ENCODE measurements at regions not wholly inside any gene's neighbourhood (a gene's known extent, or its start where the extent isn't known, plus 50 kb on each side); places are given as distances from the start of the nearest gene placed in this dataset.

DNA sequence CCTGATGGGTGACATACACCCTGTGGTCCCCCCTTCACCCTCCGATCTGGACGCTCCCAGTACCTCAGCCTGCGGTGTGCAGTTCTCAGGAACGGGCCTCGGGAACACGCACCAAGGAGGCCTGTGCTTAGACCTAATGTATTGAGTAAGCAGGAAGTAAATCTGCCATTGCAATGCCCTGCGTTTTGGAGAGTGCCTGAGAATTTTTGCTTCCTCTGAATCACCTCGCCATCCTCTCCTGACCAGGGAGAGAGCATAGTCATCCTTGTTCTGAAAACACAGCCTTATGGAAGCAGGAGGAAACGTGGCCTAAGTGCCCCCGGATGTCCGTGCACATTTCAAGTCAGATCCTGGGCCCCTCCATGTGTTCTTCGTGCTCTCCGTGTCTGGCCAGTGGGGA lies 272.2 kb downstream of the NDUFA10 start:
- H3K9me3 ChIP-seq (ENCODE audit: low read length): no peaks in the 10 kb centered on the region
- no peaks in the 10 kb centered on the region for H3K36me3 ChIP-seq (ENCODE audit: insufficient read depth, low read length)
- no peak overlapping the region for H2AFZ ChIP-seq (ENCODE audit: low read length)
- no peaks in the 10 kb centered on the region for H3K27me3 ChIP-seq (ENCODE audit: insufficient read depth, low read length)
- no peak overlapping the region for H3K4me3 ChIP-seq (ENCODE audit: low read depth, low read length, poor library complexity, severe bottlenecking)
- no peak overlapping the region for H3K9ac ChIP-seq (ENCODE audit: low read length)
- H3K9me2 ChIP-seq (ENCODE audit: low read depth, low read length): no peaks in the 10 kb centered on the region
- no peak overlapping the region for H3K4me2 ChIP-seq (ENCODE audit: low read length)
- no peaks in the 10 kb centered on the region for H4K20me1 ChIP-seq (ENCODE audit: insufficient read depth, low read length)
- H3K27ac ChIP-seq (ENCODE audit: low read depth, low read length, poor library complexity, severe bottlenecking): no peak overlapping the region
- H3F3A ChIP-seq (ENCODE audit: insufficient read depth, low read length): no peaks in the 10 kb centered on the region
- H3K4me1 ChIP-seq (ENCODE audit: insufficient read depth, low read length, severe bottlenecking): no peaks in the 10 kb centered on the region
- TF ChIP-seq EZH2 (IDR thresholded peaks at IDR 0.05; ENCODE audit: borderline replicate concordance, low read length): no peak
- TF ChIP-seq, protein P1, sequence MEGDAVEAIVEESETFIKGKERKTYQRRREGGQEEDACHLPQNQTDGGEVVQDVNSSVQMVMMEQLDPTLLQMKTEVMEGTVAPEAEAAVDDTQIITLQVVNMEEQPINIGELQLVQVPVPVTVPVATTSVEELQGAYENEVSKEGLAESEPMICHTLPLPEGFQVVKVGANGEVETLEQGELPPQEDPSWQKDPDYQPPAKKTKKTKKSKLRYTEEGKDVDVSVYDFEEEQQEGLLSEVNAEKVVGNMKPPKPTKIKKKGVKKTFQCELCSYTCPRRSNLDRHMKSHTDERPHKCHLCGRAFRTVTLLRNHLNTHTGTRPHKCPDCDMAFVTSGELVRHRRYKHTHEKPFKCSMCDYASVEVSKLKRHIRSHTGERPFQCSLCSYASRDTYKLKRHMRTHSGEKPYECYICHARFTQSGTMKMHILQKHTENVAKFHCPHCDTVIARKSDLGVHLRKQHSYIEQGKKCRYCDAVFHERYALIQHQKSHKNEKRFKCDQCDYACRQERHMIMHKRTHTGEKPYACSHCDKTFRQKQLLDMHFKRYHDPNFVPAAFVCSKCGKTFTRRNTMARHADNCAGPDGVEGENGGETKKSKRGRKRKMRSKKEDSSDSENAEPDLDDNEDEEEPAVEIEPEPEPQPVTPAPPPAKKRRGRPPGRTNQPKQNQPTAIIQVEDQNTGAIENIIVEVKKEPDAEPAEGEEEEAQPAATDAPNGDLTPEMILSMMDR (IDR thresholded peaks at IDR 0.05; ENCODE audit: low read length): no peak
- no peaks in the 10 kb centered on the region for H3K79me2 ChIP-seq (ENCODE audit: insufficient read depth, low read length)

DNA sequence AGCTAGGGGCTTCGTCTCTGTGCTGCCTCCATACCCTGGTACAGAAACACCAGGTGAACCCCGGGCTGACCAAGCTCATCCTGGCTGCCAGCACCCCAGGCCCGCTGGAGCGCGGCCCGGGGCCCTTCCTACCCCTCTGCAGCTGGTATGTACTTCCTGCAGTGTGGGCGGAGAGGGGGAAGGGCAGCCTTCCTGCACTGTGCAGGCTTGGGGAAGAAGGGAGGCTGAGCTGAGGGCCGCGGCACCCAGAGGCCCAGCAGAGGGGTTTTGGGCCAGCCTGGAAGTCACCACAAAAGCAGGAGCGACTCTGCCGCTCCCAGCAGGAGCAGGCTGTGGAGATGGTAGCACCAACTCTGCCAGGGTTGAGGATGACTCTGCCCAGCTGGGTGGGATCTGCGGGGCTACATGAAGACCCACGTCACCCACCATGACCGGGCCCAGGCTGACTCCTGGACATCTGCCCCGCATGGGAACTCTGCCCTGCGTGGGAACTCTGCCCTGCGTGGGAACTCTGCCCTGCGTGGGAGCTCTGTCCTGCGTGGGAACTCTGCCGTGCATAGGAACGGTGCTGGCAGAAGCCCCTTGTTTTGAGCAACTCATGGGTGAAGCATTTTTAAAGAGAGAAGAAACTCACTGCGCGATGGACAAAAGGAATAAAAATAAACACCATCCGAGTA lies 273.3 kb downstream of the NDUFA10 start:
- no peaks in the 10 kb centered on the region for H3K27me3 ChIP-seq (ENCODE audit: insufficient read depth, low read length)
- no peaks in the 10 kb centered on the region for H3K9me3 ChIP-seq (ENCODE audit: low read length)
- H3F3A ChIP-seq (ENCODE audit: insufficient read depth, low read length): no peaks in the 10 kb centered on the region
- no peak overlapping the region for H3K9ac ChIP-seq (ENCODE audit: low read length)
- H3K27ac ChIP-seq (ENCODE audit: low read depth, low read length, poor library complexity, severe bottlenecking): no peak overlapping the region
- H3K4me1 ChIP-seq (ENCODE audit: insufficient read depth, low read length, severe bottlenecking): no peaks in the 10 kb centered on the region
- no peaks in the 10 kb centered on the region for H3K9me2 ChIP-seq (ENCODE audit: low read depth, low read length)
- no peaks in the 10 kb centered on the region for H4K20me1 ChIP-seq (ENCODE audit: insufficient read depth, low read length)
- no peak overlapping the region for H2AFZ ChIP-seq (ENCODE audit: low read length)
- H3K79me2 ChIP-seq (ENCODE audit: insufficient read depth, low read length): no peaks in the 10 kb centered on the region
- H3K4me2 ChIP-seq (ENCODE audit: low read length): no peak overlapping the region
- H3K36me3 ChIP-seq (ENCODE audit: insufficient read depth, low read length): no peaks in the 10 kb centered on the region
- TF ChIP-seq, protein P1 (IDR thresholded peaks at IDR 0.05; ENCODE audit: low read length): no peak
- TF ChIP-seq EZH2 (IDR thresholded peaks at IDR 0.05; ENCODE audit: borderline replicate concordance, low read length): no peak
- H3K4me3 ChIP-seq (ENCODE audit: low read depth, low read length, poor library complexity, severe bottlenecking): no peak overlapping the region

DNA sequence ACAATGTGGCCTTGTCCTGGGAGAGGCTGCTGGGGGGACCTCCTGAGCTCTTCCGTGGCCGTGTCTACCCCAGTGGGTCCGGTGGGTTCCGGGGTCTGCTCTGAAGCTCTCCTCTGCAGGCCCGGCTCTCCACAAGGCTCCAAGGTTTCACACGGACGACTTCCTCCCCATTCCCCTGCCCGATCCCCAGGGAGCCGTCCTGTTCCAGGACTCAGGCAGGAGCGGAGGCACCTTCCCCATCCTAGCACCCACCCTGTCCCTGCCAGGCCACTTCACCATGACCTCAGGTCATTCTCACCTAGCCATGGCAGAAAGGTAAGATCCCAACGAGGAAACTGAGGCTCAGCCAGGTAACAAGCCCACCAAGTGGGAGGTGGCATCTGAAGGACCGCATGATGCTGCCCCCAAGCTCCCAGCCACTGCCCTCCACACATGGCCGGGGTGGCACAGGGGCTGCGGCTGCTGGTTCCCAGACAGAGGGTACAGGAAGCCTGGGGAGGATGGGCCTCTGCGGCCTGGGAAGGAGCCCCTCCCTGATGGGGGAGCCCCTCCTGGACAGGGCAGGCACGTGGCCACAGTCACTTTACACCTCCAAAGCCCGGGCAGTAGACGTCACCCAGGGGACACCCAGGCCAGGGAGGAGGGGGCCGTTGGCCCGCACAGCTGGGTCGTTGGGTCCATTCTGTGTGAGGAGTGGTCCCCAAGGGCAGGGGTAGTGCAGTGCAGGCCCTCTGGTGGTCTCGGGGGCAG lies 274.0 kb downstream of the NDUFA10 start:
- Histone ChIP-seq H3K4me1 (ENCODE audit: insufficient read depth, low read length, severe bottlenecking) (no peaks in the 10 kb centered on the region), H3K27me3 (ENCODE audit: insufficient read depth, low read length) (no peaks in the 10 kb centered on the region), H3K4me2 (ENCODE audit: low read length) (no peak overlapping the region), H3K27ac (ENCODE audit: low read depth, low read length, poor library complexity, severe bottlenecking) (no peak overlapping the region), H3F3A (ENCODE audit: insufficient read depth, low read length) (no peaks in the 10 kb centered on the region), H3K9ac (ENCODE audit: low read length) (no peak overlapping the region), H3K4me3 (ENCODE audit: low read depth, low read length, poor library complexity, severe bottlenecking) (no peak overlapping the region), H2AFZ (ENCODE audit: low read length) (no peak overlapping the region), H3K9me3 (ENCODE audit: low read length) (no peaks in the 10 kb centered on the region), H3K9me2 (ENCODE audit: low read depth, low read length) (no peaks in the 10 kb centered on the region), H4K20me1 (ENCODE audit: insufficient read depth, low read length) (no peaks in the 10 kb centered on the region), H3K79me2 (ENCODE audit: insufficient read depth, low read length) (no peaks in the 10 kb centered on the region), H3K36me3 (ENCODE audit: insufficient read depth, low read length) (no peaks in the 10 kb centered on the region)
- TF ChIP-seq, protein P1 (IDR thresholded peaks at IDR 0.05; ENCODE audit: low read length): no peak
- no peak for TF ChIP-seq EZH2 (IDR thresholded peaks at IDR 0.05; ENCODE audit: borderline replicate concordance, low read length)

All from OCI-LY1 (cell line).